C4-2B (cell line): ENCODE measurements at regions not wholly inside any gene's neighbourhood (a gene's known extent, or its start where the extent isn't known, plus 50 kb on each side); places are given as distances from the start of the nearest gene placed in this dataset.

Source experiments
- CTCF ChIP-seq: fragments of 450-650 bp; conservative IDR thresholded peaks from 2 replicates; pipeline ENCODE4 v1.5.1; 2017; ENCODE audit warnings: mild to moderate bottlenecking
- ZFX ChIP-seq: fragments of 450-650 bp; IDR thresholded peaks from 2 replicates; pipeline ENCODE4 v1.6.1; 2017

GRCh38 chr4:33078145-33078544 lies 2358.0 kb downstream of the PCDH7 start:
- TF ChIP-seq CTCF, result no peak
- TF ChIP-seq ZFX, result no peak
